Mesothelial cell of epicardium (in vitro differentiated cells): ENCODE measurements at regions not wholly inside any gene's neighbourhood (a gene's known extent, or its start where the extent isn't known, plus 50 kb on each side); places are given as distances from the start of the nearest gene placed in this dataset.

Source experiments
- DNase-seq, 2 experiments: peaks; one replicate each; pipeline ENCODE4 v3.0.0; 2021; ENCODE audit warnings: low spot score in 2 of 2; ENCODE audit not compliant: unreplicated experiment in 2 of 2
- H3K27ac Mint-ChIP-seq: 2 replicates; pipeline ENCODE4 v1.8.0; 2021; ENCODE audit warnings: mixed read lengths
- H3K27me3 Mint-ChIP-seq: 2 replicates; pipeline ENCODE4 v1.8.0; 2021; ENCODE audit warnings: low read depth, mixed read lengths
- H3K36me3 Mint-ChIP-seq: 2 replicates; pipeline ENCODE4 v1.8.0; 2021; ENCODE audit warnings: mixed read lengths
- H3K4me1 Mint-ChIP-seq: 2 replicates; pipeline ENCODE4 v1.8.0; 2021; ENCODE audit warnings: mixed read lengths
- H3K4me3 Mint-ChIP-seq: 2 replicates; pipeline ENCODE4 v1.8.0; 2021; ENCODE audit warnings: mild to moderate bottlenecking, moderate library complexity, mixed read lengths
- H3K9me3 Mint-ChIP-seq: 2 replicates; pipeline ENCODE4 v1.8.0; 2021; ENCODE audit warnings: mixed read lengths
- CTCF ChIP-seq: fragments of 200-600 bp; sonication (generic); IDR thresholded peaks from one replicate; pipeline ENCODE4 v1.5.0; 2021; ENCODE audit warnings: antibody characterized with exemption; ENCODE audit not compliant: unreplicated experiment

GRCh38 chr3:99474776-99475175 lies 163.6 kb upstream of the COL8A1 start:
- H3K9me3 Mint-ChIP-seq, result peaks cover 17% of the 10 kb centered on the region
- H3K4me1 Mint-ChIP-seq, result no peaks in the 10 kb centered on the region
- TF ChIP-seq CTCF, result no peak
- H3K4me3 Mint-ChIP-seq, result no peak overlapping the region
- DNase-seq, result no peak
- no peaks in the 10 kb centered on the region for H3K36me3 Mint-ChIP-seq
- H3K27ac Mint-ChIP-seq, result no peak overlapping the region
- H3K27me3 Mint-ChIP-seq, result no peaks in the 10 kb centered on the region

GRCh38 chr3:99473321-99473751 lies 165.1 kb upstream of the COL8A1 start:
- Mint-ChIP-seq H3K9me3 (peaks cover 7% of the 10 kb centered on the region), H3K27ac (no peak overlapping the region), H3K36me3 (no peaks in the 10 kb centered on the region), H3K27me3 (no peaks in the 10 kb centered on the region), H3K4me1 (no peaks in the 10 kb centered on the region), H3K4me3 (no peak overlapping the region)
- no peak for DNase-seq
- no peak for TF ChIP-seq CTCF

GRCh38 chr3:99472385-99472784 lies 166.0 kb upstream of the COL8A1 start:
- Mint-ChIP-seq H3K9me3 (no peaks in the 10 kb centered on the region), H3K36me3 (no peaks in the 10 kb centered on the region), H3K4me1 (no peaks in the 10 kb centered on the region), H3K27me3 (no peaks in the 10 kb centered on the region), H3K27ac (no peak overlapping the region), H3K4me3 (no peak overlapping the region)
- no peak for DNase-seq
- no peak for TF ChIP-seq CTCF

GRCh38 chr3:99471353-99472323 lies 166.8 kb upstream of the COL8A1 start:
- no peak for DNase-seq
- Mint-ChIP-seq H3K9me3 (no peaks in the 10 kb centered on the region), H3K4me3 (no peak overlapping the region), H3K27ac (no peak overlapping the region), H3K36me3 (no peaks in the 10 kb centered on the region), H3K4me1 (no peaks in the 10 kb centered on the region), H3K27me3 (no peaks in the 10 kb centered on the region)
- no peak for TF ChIP-seq CTCF

- no peak overlapping the region for H3K27ac Mint-ChIP-seq
- no peak for DNase-seq
- H3K4me3 Mint-ChIP-seq, result no peak overlapping the region
- no peaks in the 10 kb centered on the region for H3K9me3 Mint-ChIP-seq
- H3K36me3 Mint-ChIP-seq, result no peaks in the 10 kb centered on the region
- no peak for TF ChIP-seq CTCF
- no peaks in the 10 kb centered on the region for H3K4me1 Mint-ChIP-seq
- H3K27me3 Mint-ChIP-seq, result no peaks in the 10 kb centered on the region
Measured at GRCh38 chr3:99470841-99471240, 167.6 kb upstream of the COL8A1 start.
